K562 (cell line): ENCODE measurements at regions not wholly inside any gene's neighbourhood (a gene's known extent, or its start where the extent isn't known, plus 50 kb on each side); places are given as distances from the start of the nearest gene placed in this dataset.

Source experiments
- ATAC-seq: fragments of 200-7000 bp; cut with Tn5 transposase; 3 replicates; pipeline ENCODE4 v1.9.1; 2020; ENCODE audit warnings: moderate library complexity
- BruUV-seq: library from RNA; stranded (reverse); fragments of 400-500 nt; replicated peaks from 2 replicates; lab custom pipeline; 2021; lab: Mats Ljungman, UMichigan
- CTCF ChIA-PET: fragments of 300-600 bp; formaldehyde crosslinking; extraction: SDS; loops from one replicate; lab custom pipeline; 2021; ENCODE audit warnings: low intra/inter-chr PET ratio; lab: Yijun Ruan, JAX
- POLR2A ChIA-PET: fragments of 300-600, 350-650 bp; sonication (Branson Sonifier 250); formaldehyde crosslinking; extraction: SDS; loops from one replicate; lab custom pipeline; 2021; ENCODE audit warnings: antibody characterized with exemption, inconsistent platforms; lab: Yijun Ruan, JAX
- DNase-seq, 4 experiments: peaks; one replicate each; pipeline versions ENCODE4 v3.0.0 to v3.0.0-alpha.2; 2011 to 2018; ENCODE audit warnings: low spot score in 3 of 4, mixed read lengths in 3 of 4; ENCODE audit errors: extremely low read depth in 1 of 4
- FAIRE-seq: peaks from 2 replicates; lab custom pipeline; 2011; peaks lifted over from hg19 to GRCh38; lab: Jason Lieb, UNC
- H2AFZ ChIP-seq: 2 replicates; pipeline ENCODE4 v1.6.0; 2011; ENCODE audit warnings: low read depth, low read length, control low read depth, inconsistent platforms
- H3K27ac ChIP-seq: fragments of 200-600 bp; 3 replicates; pipeline ENCODE4 v1.8.0; 2011; ENCODE audit warnings: low read depth, mild to moderate bottlenecking, control low read depth, inconsistent platforms, low read length, moderate library complexity, mixed read lengths; ENCODE audit errors: extremely low read depth
- H3K27me3 ChIP-seq, 2 experiments: fragments of 300-600 bp in 1 of 2; 2 replicates in 1 of 2; 3 replicates in 1 of 2; pipeline versions ENCODE4 v1.6.0 to v1.8.0; 2011; ENCODE audit warnings: inconsistent platforms in 2 of 2, low read length in 2 of 2, mild to moderate bottlenecking in 1 of 2, mixed read lengths in 1 of 2, moderate library complexity in 1 of 2; ENCODE audit not compliant: control insufficient read depth in 2 of 2, insufficient read depth in 2 of 2
- H3K36me3 ChIP-seq: fragments of 300-600 bp; 3 replicates; pipeline ENCODE4 v1.8.0; 2011; ENCODE audit warnings: mild to moderate bottlenecking, low read length, inconsistent platforms; ENCODE audit not compliant: control insufficient read depth, insufficient read depth
- H3K4me1 ChIP-seq, 2 experiments: fragments of 200-600 bp in 1 of 2; replicated peaks in 1 of 2; 2 replicates in 1 of 2; 3 replicates in 1 of 2; pipeline versions ENCODE4 v1.5.1 to v1.8.0; 2011; ENCODE audit warnings: inconsistent platforms in 2 of 2, low read length in 2 of 2, mild to moderate bottlenecking in 1 of 2, mixed read lengths in 1 of 2, moderate library complexity in 1 of 2; ENCODE audit not compliant: control insufficient read depth in 2 of 2, insufficient read depth in 2 of 2
- H3K4me2 ChIP-seq: 2 replicates; pipeline ENCODE4 v1.6.1; 2011; ENCODE audit warnings: low read length, control low read depth, inconsistent platforms, mixed read lengths; ENCODE audit not compliant: insufficient read depth
- H3K4me3 ChIP-seq: fragments of 200-600 bp; sonication (generic), shearing (Covaris generic); 2 replicates; pipeline ENCODE4 v1.5.1; 2016; ENCODE audit warnings: control low read depth, inconsistent platforms
- H3K79me2 ChIP-seq: fragments of 200-600 bp; 3 replicates; pipeline ENCODE4 v1.8.0; 2011; ENCODE audit warnings: low read length, inconsistent platforms; ENCODE audit not compliant: control insufficient read depth, insufficient read depth
- H3K9ac ChIP-seq, 2 experiments: 2 replicates each; pipeline versions ENCODE4 v1.6.0 to v1.6.1; 2011; ENCODE audit warnings: low read depth in 2 of 2, low read length in 2 of 2, control low read depth in 1 of 2, inconsistent platforms in 1 of 2, mild to moderate bottlenecking in 1 of 2, mixed read lengths in 1 of 2; ENCODE audit not compliant: insufficient read depth in 1 of 2
- H3K9me1 ChIP-seq: one replicate; pipeline ENCODE4 v1.6.0; 2011; ENCODE audit warnings: inconsistent platforms, mild to moderate bottlenecking, low read length, moderate library complexity; ENCODE audit not compliant: control insufficient read depth, insufficient read depth
- H3K9me3 ChIP-seq: replicated peaks from 2 replicates; pipeline ENCODE4 v1.5.1; 2011; ENCODE audit warnings: low read depth, low read length, inconsistent platforms; ENCODE audit not compliant: control insufficient read depth, insufficient read depth
- H4K20me1 ChIP-seq: replicated peaks from 2 replicates; pipeline ENCODE4 v1.6.1; 2011; ENCODE audit warnings: low read length, inconsistent platforms, mixed read lengths; ENCODE audit not compliant: control insufficient read depth, insufficient read depth
- HMG20B ChIP-seq: fragments of 250-450 bp; sonication (Bioruptor Pico); IDR thresholded peaks from 2 replicates; pipeline ENCODE4 v1.5.0; 2021; ENCODE audit warnings: mild to moderate bottlenecking
- SAFB ChIP-seq: fragments of 200-400 bp; formaldehyde crosslinking; IDR thresholded peaks from 2 replicates; pipeline ENCODE4 v1.6.1; 2017; ENCODE audit warnings: low read depth, low read length, borderline replicate concordance
- SREBF1 ChIP-seq: fragments of 150-350 bp; IDR thresholded peaks from 2 replicates; pipeline ENCODE4 v1.6.1; 2014; ENCODE audit warnings: antibody characterized with exemption, low read depth, low read length, borderline replicate concordance
- ZNF707 ChIP-seq: fragments of 250-450 bp; sonication (Bioruptor Pico); conservative IDR thresholded peaks from 2 replicates; pipeline ENCODE4 v1.8.0; 2022; ENCODE audit warnings: inconsistent platforms, mild to moderate bottlenecking, moderate library complexity
- WGBS: fragments of 100-300 bp; shearing (Covaris generic); methylation state at CpG from one replicate; pipeline ENCODE4 v1.1.6; 2016; ENCODE audit warnings: low coverage, mixed read lengths; ENCODE audit not compliant: insufficient coverage; ENCODE audit errors: missing lambda C conversion rate; 5-methylcytosine and 5-hydroxymethylcytosine counted together
- in situ Hi-C: fragments of 300-500 bp; cut with MboI; formaldehyde crosslinking; loops from 4 replicates; pipeline ENCODE4 v1.15.0; 2018; ENCODE audit warnings: inconsistent platforms, mixed read lengths
- intact Hi-C: fragments of 100-400 bp; cut with micrococcal nuclease; formaldehyde crosslinking; loops from 2 replicates; pipeline ENCODE4 v1.14.2; 2022
- TF ChIP-seq, protein P1 (sequence below), 2 experiments: IDR thresholded peaks in 1 of 2; conservative IDR thresholded peaks in 1 of 2; 2 replicates each; pipeline ENCODE4 v1.6.1; 2016; ENCODE audit warnings: low read depth in 2 of 2, mild to moderate bottlenecking in 1 of 2, missing compliant biosample characterization in 1 of 2, missing genetic modification characterization in 1 of 2, moderate library complexity in 1 of 2

DNA sequence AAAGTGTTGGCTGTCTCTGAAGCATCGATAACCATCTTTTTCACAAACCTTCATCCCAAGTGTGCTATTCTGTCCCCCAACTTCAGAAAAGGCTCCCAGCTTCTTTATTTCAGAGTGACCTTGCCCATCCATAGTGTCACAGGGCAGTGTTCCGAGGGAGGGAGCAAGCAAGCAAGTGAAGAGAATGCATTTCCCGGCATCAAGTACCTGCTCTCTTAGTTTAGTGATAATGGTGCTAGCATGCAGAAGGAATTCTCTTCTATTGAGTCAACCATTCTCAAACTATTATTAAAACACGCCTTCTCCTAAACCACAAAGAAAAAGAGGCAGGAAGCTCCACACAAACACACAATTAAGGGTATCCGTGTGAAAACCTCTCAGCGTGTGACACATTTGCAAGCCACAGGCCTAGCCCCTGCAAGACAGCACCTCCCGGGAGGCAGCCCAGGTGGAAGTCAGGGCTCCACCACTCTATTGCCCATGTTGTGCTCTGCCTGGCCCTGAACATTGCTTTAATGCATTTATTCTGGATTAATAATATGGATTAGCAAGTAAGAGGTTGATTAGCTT is 504.9 kb downstream of the GALR1 start:
- Histone ChIP-seq H2AFZ (no peak overlapping the region), H3K36me3 (no peaks in the 10 kb centered on the region), H3K9ac (no peak overlapping the region), H3K4me1 (no peaks in the 10 kb centered on the region), H3K4me3 (no peak overlapping the region), H3K27ac (no peak overlapping the region), H3K79me2 (no peaks in the 10 kb centered on the region), H3K9me3 (no peaks in the 10 kb centered on the region), H4K20me1 (no peaks in the 10 kb centered on the region), H3K4me2 (no peak overlapping the region), H3K27me3 (peaks cover 0 to 14% of the 10 kb centered on the region in 2 experiments; a peak in 2 of 5 replicates), H3K9me1 (no peaks in the 10 kb centered on the region)
- BruUV-seq = no TSS peak
- intact Hi-C loops = no loop called here
- in situ Hi-C loops = no loop called here
- 0% methylated on average over 5 of the region's 7 CpGs for WGBS
- DNase-seq (no peak), FAIRE-seq (no peak), ATAC-seq (no peak)
- CTCF ChIA-PET = no interaction called here
- POLR2A ChIA-PET = no interaction called here
- TF ChIP-seq HMG20B (CRISPR knock-in tag) = no peak
- no peak for TF ChIP-seq ZNF707 (CRISPR knock-in tag)
- no peak for TF ChIP-seq SREBF1
- TF ChIP-seq, protein P1, sequence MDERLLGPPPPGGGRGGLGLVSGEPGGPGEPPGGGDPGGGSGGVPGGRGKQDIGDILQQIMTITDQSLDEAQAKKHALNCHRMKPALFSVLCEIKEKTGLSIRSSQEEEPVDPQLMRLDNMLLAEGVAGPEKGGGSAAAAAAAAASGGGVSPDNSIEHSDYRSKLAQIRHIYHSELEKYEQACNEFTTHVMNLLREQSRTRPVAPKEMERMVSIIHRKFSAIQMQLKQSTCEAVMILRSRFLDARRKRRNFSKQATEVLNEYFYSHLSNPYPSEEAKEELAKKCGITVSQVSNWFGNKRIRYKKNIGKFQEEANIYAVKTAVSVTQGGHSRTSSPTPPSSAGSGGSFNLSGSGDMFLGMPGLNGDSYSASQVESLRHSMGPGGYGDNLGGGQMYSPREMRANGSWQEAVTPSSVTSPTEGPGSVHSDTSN (CRISPR knock-in tag; IDR thresholded peaks at IDR 0.05; ENCODE audit: low read depth) = no peak
- TF ChIP-seq, protein P1 (tag; conservative IDR thresholded peaks at IDR 0.05; ENCODE audit: low read depth) = no peak
- no peak for TF ChIP-seq SAFB
